Nephron (organoid): ENCODE measurements at regions not wholly inside any gene's neighbourhood (a gene's known extent, or its start where the extent isn't known, plus 50 kb on each side); places are given as distances from the start of the nearest gene placed in this dataset.

Source experiments
- H3K27ac Mint-ChIP-seq, 3 experiments: 2 replicates each; pipeline ENCODE4 v1.8.0; 2020; ENCODE audit warnings: mixed read lengths in 3 of 3, mild to moderate bottlenecking in 2 of 3, moderate library complexity in 1 of 3
- H3K27me3 Mint-ChIP-seq: 2 replicates; pipeline ENCODE4 v1.8.0; 2021; ENCODE audit warnings: low read depth, mild to moderate bottlenecking, moderate library complexity, mixed read lengths
- H3K36me3 Mint-ChIP-seq: 2 replicates; pipeline ENCODE4 v1.8.0; 2020; ENCODE audit warnings: low read depth, mixed read lengths
- H3K4me1 Mint-ChIP-seq: 2 replicates; pipeline ENCODE4 v1.8.0; 2020; ENCODE audit warnings: mixed read lengths
- H3K4me3 Mint-ChIP-seq, 3 experiments: 2 replicates each; pipeline ENCODE4 v1.8.0; 2020; ENCODE audit warnings: mild to moderate bottlenecking in 3 of 3, mixed read lengths in 3 of 3, moderate library complexity in 2 of 3
- H3K9me3 Mint-ChIP-seq: 2 replicates; pipeline ENCODE4 v1.8.0; 2020; ENCODE audit warnings: mixed read lengths
- CTCF ChIP-seq, 3 experiments: fragments of 200-600 bp; sonication (generic); IDR thresholded peaks; one replicate each; pipeline ENCODE4 v1.5.0; 2021; ENCODE audit warnings: antibody characterized with exemption in 3 of 3; ENCODE audit not compliant: unreplicated experiment in 3 of 3

- Mint-ChIP-seq H3K4me1 (peaks cover 8% of the 10 kb centered on the region), H3K27ac (no peak overlapping the region), H3K27me3 (peaks cover 5% of the 10 kb centered on the region), H3K36me3 (no peaks in the 10 kb centered on the region), H3K4me3 (no peak overlapping the region), H3K9me3 (no peaks in the 10 kb centered on the region)
- TF ChIP-seq CTCF (IDR thresholded peaks at IDR 0.05; ENCODE audit: unreplicated experiment in 3 of 3), result no peak
Measured at GRCh38 chr4:23166407-23166806, 473.7 kb downstream of the GBA3 start.

- H3K4me3 Mint-ChIP-seq, result no peak overlapping the region
- TF ChIP-seq CTCF (IDR thresholded peaks at IDR 0.05; ENCODE audit: unreplicated experiment in 3 of 3), result no peak
- no peaks in the 10 kb centered on the region for H3K9me3 Mint-ChIP-seq
- H3K4me1 Mint-ChIP-seq, result peaks cover 8% of the 10 kb centered on the region
- no peak overlapping the region for H3K27ac Mint-ChIP-seq
- H3K36me3 Mint-ChIP-seq, result no peaks in the 10 kb centered on the region
- peaks cover 5% of the 10 kb centered on the region for H3K27me3 Mint-ChIP-seq
Measured at GRCh38 chr4:23165669-23166068, 472.9 kb downstream of the GBA3 start.

- no peak overlapping the region for H3K4me3 Mint-ChIP-seq
- TF ChIP-seq CTCF (IDR thresholded peaks at IDR 0.05; ENCODE audit: unreplicated experiment in 3 of 3), result no peak
- H3K27me3 Mint-ChIP-seq, result peaks cover 5% of the 10 kb centered on the region
- H3K27ac Mint-ChIP-seq, result no peak overlapping the region
- no peaks in the 10 kb centered on the region for H3K9me3 Mint-ChIP-seq
- no peaks in the 10 kb centered on the region for H3K4me1 Mint-ChIP-seq
- no peaks in the 10 kb centered on the region for H3K36me3 Mint-ChIP-seq
Measured at GRCh38 chr4:23163647-23164436, 471.1 kb downstream of the GBA3 start.

- Mint-ChIP-seq H3K36me3 (no peaks in the 10 kb centered on the region), H3K27me3 (peaks cover 5% of the 10 kb centered on the region), H3K9me3 (no peaks in the 10 kb centered on the region), H3K4me3 (no peak overlapping the region), H3K4me1 (no peaks in the 10 kb centered on the region), H3K27ac (no peak overlapping the region)
- no peak for TF ChIP-seq CTCF (IDR thresholded peaks at IDR 0.05; ENCODE audit: unreplicated experiment in 3 of 3)
Measured at GRCh38 chr4:23162275-23162674, 469.5 kb downstream of the GBA3 start.

- Mint-ChIP-seq H3K27me3 (peaks cover 5% of the 10 kb centered on the region), H3K4me3 (no peak overlapping the region), H3K9me3 (no peaks in the 10 kb centered on the region), H3K27ac (no peak overlapping the region), H3K36me3 (no peaks in the 10 kb centered on the region), H3K4me1 (no peaks in the 10 kb centered on the region)
- no peak for TF ChIP-seq CTCF (IDR thresholded peaks at IDR 0.05; ENCODE audit: unreplicated experiment in 3 of 3)
Measured at GRCh38 chr4:23161787-23162186, 469.1 kb downstream of the GBA3 start.

GRCh38 chr4:23153076-23153475 is 460.3 kb downstream of the GBA3 start:
- TF ChIP-seq CTCF (IDR thresholded peaks at IDR 0.05; ENCODE audit: unreplicated experiment in 3 of 3), result no peak
- Mint-ChIP-seq H3K4me3 (no peak overlapping the region), H3K4me1 (no peaks in the 10 kb centered on the region), H3K27ac (peak overlapping the region in 1 of 3 experiments; percentile 67), H3K27me3 (no peaks in the 10 kb centered on the region), H3K36me3 (no peaks in the 10 kb centered on the region), H3K9me3 (no peaks in the 10 kb centered on the region)
